Activated naive CD4-positive, alpha-beta T cell treated with anti-CD3 and anti-CD28 coated beads, Interleukin-2, amount 50 U/mL, for 24 hours (primary cell): ENCODE measurements at regions not wholly inside any gene's neighbourhood (a gene's known extent, or its start where the extent isn't known, plus 50 kb on each side); places are given as distances from the start of the nearest gene placed in this dataset.
"Not testable (repeated sequence)": the region's sequence is repeated elsewhere in the genome, so short reads cannot be mapped to it uniquely, and the experiment has no call there.

Source experiments
- H3K27ac Mint-ChIP-seq: one replicate; pipeline ENCODE4 v1.8.0; 2021; ENCODE audit warnings: mild to moderate bottlenecking, mixed read lengths
- H3K27me3 Mint-ChIP-seq: one replicate; pipeline ENCODE4 v1.8.0; 2021; ENCODE audit warnings: mixed read lengths
- H3K36me3 Mint-ChIP-seq: one replicate; pipeline ENCODE4 v1.8.0; 2021; ENCODE audit warnings: mixed read lengths
- H3K4me1 Mint-ChIP-seq: one replicate; pipeline ENCODE4 v1.8.0; 2021; ENCODE audit warnings: mixed read lengths
- H3K4me3 Mint-ChIP-seq: one replicate; pipeline ENCODE4 v1.8.0; 2021; ENCODE audit warnings: mild to moderate bottlenecking, mixed read lengths
- H3K9me3 Mint-ChIP-seq: one replicate; pipeline ENCODE4 v1.8.0; 2021; ENCODE audit warnings: mixed read lengths

DNA sequence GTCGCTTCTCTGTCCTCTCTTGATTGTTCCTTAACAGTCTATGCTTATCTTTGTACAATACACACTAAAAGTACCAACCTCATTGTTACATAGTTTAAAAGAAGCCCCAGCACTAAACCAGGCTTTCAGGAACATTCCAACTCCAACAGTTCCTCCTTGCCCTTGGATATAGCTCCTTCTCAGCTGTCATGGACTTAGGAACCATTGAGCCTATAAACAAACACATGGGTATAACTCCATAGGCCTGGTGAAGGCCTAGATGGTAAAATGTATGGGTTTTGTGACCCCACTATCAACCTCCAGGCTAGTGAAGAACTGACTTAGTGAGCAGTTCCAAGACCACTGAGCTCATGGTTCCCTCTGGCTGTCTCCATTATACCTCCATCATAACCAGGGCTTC is 74.8 kb upstream of the SLC39A10 start:
- H3K27ac Mint-ChIP-seq = no peak overlapping the region
- H3K36me3 Mint-ChIP-seq = peaks cover 2% of the 10 kb centered on the region
- H3K9me3 Mint-ChIP-seq = peaks cover 5% of the 10 kb centered on the region
- H3K4me1 Mint-ChIP-seq = peaks cover 39% of the 10 kb centered on the region
- no peaks in the 10 kb centered on the region for H3K27me3 Mint-ChIP-seq
- no peak overlapping the region for H3K4me3 Mint-ChIP-seq

GRCh38 chr2:195579776-195580555 is 77.1 kb upstream of the SLC39A10 start:
- peak overlapping the region; percentile 94 for H3K27ac Mint-ChIP-seq

DNA sequence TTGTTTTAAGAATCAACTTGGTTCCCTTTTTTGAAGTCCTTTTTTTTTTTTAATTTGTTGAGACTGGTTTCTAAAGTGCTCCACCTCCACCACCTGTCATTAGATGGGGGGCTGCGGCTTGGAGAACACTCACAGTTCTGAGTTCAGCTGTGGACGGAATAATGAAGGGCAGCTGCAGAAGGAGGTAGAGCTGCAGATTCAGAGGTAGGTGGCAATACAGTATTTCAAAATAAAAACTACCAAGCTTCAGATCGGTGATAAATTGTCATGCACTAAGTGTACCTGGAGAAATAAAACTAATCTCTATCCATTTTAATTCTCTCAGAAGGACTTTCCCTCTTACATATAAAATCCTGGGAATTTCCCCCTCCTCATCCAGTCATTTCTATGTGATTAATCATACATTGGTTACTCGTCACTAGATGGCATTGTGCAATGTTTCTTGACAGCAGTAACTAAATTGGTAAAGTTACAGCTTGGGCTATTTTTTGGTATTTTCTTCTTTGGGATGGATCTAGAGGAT is 81.1 kb upstream of the SLC39A10 start:
- Mint-ChIP-seq H3K4me1 (peaks cover 89% of the 10 kb centered on the region), H3K27ac (peak overlapping the region; percentile 94), H3K36me3 (peaks cover 2% of the 10 kb centered on the region), H3K27me3 (no peaks in the 10 kb centered on the region), H3K9me3 (peaks cover 5% of the 10 kb centered on the region), H3K4me3 (peak overlapping the region; percentile 74)

More at GRCh38 chr2:195579776-195580555, 77.1 kb upstream of the SLC39A10 start:
- Mint-ChIP-seq H3K36me3 (peaks cover 2% of the 10 kb centered on the region), H3K4me1 (peaks cover 57% of the 10 kb centered on the region), H3K27me3 (no peaks in the 10 kb centered on the region), H3K9me3 (peaks cover 5% of the 10 kb centered on the region), H3K4me3 (peak overlapping the region; percentile 59)

- H3K4me1 Mint-ChIP-seq = peaks cover 89% of the 10 kb centered on the region
- H3K27me3 Mint-ChIP-seq = no peaks in the 10 kb centered on the region
- no peaks in the 10 kb centered on the region for H3K36me3 Mint-ChIP-seq
- H3K27ac Mint-ChIP-seq = peak overlapping the region; percentile 30
- no peaks in the 10 kb centered on the region for H3K9me3 Mint-ChIP-seq
- H3K4me3 Mint-ChIP-seq = no peak overlapping the region
Observed at GRCh38 chr2:195575016-195575415, 82.0 kb upstream of the SLC39A10 start.

DNA sequence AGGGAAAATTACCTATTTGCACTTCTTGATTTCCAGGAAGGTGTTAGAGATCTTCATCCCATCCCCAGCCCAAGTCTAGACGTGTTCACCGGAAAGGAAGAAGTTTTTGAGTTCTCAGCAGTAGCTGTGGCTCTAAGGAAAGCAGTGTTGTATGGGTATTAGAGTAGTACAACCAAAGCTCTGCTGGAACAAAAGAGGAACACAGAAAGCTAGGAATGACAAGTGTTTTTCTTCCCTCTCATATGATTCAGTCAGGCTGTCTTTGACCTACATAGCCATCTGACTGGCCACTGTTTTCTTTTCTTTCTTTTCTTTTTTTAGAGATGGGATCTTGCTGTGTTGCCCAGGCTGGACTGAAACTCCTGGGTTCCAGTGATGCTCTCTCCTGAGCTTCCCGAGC is 82.7 kb upstream of the SLC39A10 start:
- peak overlapping the region; percentile 23 for H3K27ac Mint-ChIP-seq
- no peak overlapping the region for H3K4me3 Mint-ChIP-seq
- no peaks in the 10 kb centered on the region for H3K9me3 Mint-ChIP-seq
- H3K4me1 Mint-ChIP-seq = peaks cover 89% of the 10 kb centered on the region
- no peaks in the 10 kb centered on the region for H3K36me3 Mint-ChIP-seq
- no peaks in the 10 kb centered on the region for H3K27me3 Mint-ChIP-seq

DNA sequence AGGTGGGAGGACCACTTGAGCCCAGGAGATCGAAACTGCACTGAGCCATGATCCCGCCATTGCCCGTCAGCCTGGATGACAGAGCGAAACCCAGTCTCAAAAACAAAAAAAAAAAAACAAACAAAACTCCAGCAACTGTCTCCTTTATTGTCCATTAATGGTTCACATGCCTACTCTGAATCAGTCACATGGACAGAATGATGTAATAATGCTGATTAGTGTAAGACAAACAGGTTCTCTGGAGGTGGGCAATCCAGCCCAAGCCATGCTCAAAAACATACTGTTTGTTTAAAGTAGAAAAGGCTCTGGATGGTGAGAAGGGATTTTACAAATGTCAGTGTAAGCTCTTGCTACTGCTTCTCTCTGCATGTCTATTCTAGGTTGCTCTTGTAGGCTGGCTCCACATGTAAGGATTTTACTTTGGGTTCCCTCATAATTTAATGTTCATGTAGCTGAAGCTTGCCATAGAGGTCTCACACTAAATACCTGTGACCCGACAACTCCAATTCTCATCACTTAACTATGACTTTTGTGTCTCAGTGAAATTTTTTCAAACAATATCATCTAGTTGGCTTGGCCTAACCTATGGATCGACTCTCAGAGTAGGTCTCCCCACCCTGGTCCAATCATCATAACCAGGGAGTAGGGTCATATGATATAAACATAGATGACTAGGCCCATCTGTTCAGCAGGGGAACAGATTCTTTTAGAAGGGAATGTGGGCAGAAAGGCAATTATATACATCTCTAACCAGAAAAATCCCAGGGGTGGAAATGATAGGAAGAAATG is 83.9 kb upstream of the SLC39A10 start:
- Mint-ChIP-seq H3K9me3 (no peaks in the 10 kb centered on the region), H3K27ac (peak overlapping the region; percentile 84), H3K36me3 (no peaks in the 10 kb centered on the region), H3K4me1 (peaks cover 85% of the 10 kb centered on the region), H3K4me3 (no peak overlapping the region), H3K27me3 (no peaks in the 10 kb centered on the region)

- no peaks in the 10 kb centered on the region for H3K27me3 Mint-ChIP-seq
- H3K9me3 Mint-ChIP-seq = no peaks in the 10 kb centered on the region
- peak overlapping the region; percentile 11 for H3K4me3 Mint-ChIP-seq
- peaks cover 68% of the 10 kb centered on the region for H3K4me1 Mint-ChIP-seq
- H3K27ac Mint-ChIP-seq = peak overlapping the region; percentile 57
- H3K36me3 Mint-ChIP-seq = peaks cover 1% of the 10 kb centered on the region
Observed at GRCh38 chr2:195570329-195570728, 86.7 kb upstream of the SLC39A10 start.

DNA sequence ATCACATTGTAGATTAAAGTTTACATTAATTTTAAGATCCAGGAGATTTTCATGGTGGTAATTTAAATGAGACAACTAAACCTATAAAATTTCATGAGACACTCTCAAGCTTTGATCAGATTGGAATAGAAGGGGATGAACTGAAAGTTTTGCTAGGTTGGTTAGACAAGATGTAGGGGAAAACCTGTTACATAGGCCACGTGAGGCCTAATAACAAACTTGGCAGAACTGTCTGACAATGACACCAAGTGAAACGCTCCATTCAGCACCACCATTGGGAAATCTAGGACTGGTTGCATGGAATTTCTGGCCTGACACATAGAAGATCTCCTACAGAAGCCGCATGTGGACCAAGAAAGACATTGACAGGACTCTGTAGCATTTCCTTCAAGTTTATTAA is 87.8 kb upstream of the SLC39A10 start:
- Mint-ChIP-seq H3K4me1 (peaks cover 62% of the 10 kb centered on the region), H3K27ac (peak overlapping the region; percentile 77)

GRCh38 chr2:195564625-195565135 is 92.3 kb upstream of the SLC39A10 start:
- not testable (repeated sequence) for H3K36me3 Mint-ChIP-seq, H3K27me3 Mint-ChIP-seq, H3K9me3 Mint-ChIP-seq, H3K4me3 Mint-ChIP-seq
- H3K4me1 Mint-ChIP-seq = peaks cover 62% of the 10 kb centered on the region
- peak overlapping the region; percentile 93 for H3K27ac Mint-ChIP-seq

More for the DNA sequence above, 87.8 kb upstream of the SLC39A10 start:
- no peak overlapping the region for H3K4me3 Mint-ChIP-seq
- H3K9me3 Mint-ChIP-seq = no peaks in the 10 kb centered on the region
- H3K27me3 Mint-ChIP-seq = no peaks in the 10 kb centered on the region
- H3K36me3 Mint-ChIP-seq = peaks cover 1% of the 10 kb centered on the region

GRCh38 chr2:195563857-195564512 is 93.0 kb upstream of the SLC39A10 start:
- peaks cover 61% of the 10 kb centered on the region for H3K4me1 Mint-ChIP-seq
- peak overlapping the region; percentile 74 for H3K4me3 Mint-ChIP-seq
- peaks cover 8% of the 10 kb centered on the region for H3K36me3 Mint-ChIP-seq
- peaks cover 4% of the 10 kb centered on the region for H3K9me3 Mint-ChIP-seq
- peak overlapping the region; percentile 93 for H3K27ac Mint-ChIP-seq
- no peaks in the 10 kb centered on the region for H3K27me3 Mint-ChIP-seq

GRCh38 chr2:195562570-195563566 is 94.2 kb upstream of the SLC39A10 start:
- Mint-ChIP-seq H3K27ac (peak overlapping the region; percentile 94), H3K27me3 (no peaks in the 10 kb centered on the region), H3K4me3 (peak overlapping the region; percentile 70), H3K9me3 (peaks cover 4% of the 10 kb centered on the region), H3K4me1 (peaks cover 69% of the 10 kb centered on the region), H3K36me3 (peaks cover 8% of the 10 kb centered on the region)

GRCh38 chr2:195561116-195561921 is 95.7 kb upstream of the SLC39A10 start:
- no peaks in the 10 kb centered on the region for H3K27me3 Mint-ChIP-seq
- H3K9me3 Mint-ChIP-seq = peaks cover 4% of the 10 kb centered on the region
- H3K4me1 Mint-ChIP-seq = peaks cover 72% of the 10 kb centered on the region
- peaks cover 8% of the 10 kb centered on the region for H3K36me3 Mint-ChIP-seq
- H3K27ac Mint-ChIP-seq = peak overlapping the region; percentile 90
- peak overlapping the region; percentile 70 for H3K4me3 Mint-ChIP-seq

- Mint-ChIP-seq H3K36me3 (peaks cover 7% of the 10 kb centered on the region), H3K4me3 (peak overlapping the region; percentile 70)
Observed at GRCh38 chr2:195560209-195560895, 96.7 kb upstream of the SLC39A10 start.

More at GRCh38 chr2:195560209-195560895, 96.7 kb upstream of the SLC39A10 start:
- Mint-ChIP-seq H3K27ac (peak overlapping the region; percentile 90), H3K27me3 (no peaks in the 10 kb centered on the region), H3K9me3 (peaks cover 4% of the 10 kb centered on the region), H3K4me1 (peaks cover 72% of the 10 kb centered on the region)
